ENCODE measurements at regions not wholly inside any gene's neighbourhood (a gene's known extent, or its start where the extent isn't known, plus 50 kb on each side); places are given as distances from the start of the nearest gene placed in this dataset.
A peak's percentile ranks its signal among the peaks of the same experiment; 100 is the strongest.

DNA sequence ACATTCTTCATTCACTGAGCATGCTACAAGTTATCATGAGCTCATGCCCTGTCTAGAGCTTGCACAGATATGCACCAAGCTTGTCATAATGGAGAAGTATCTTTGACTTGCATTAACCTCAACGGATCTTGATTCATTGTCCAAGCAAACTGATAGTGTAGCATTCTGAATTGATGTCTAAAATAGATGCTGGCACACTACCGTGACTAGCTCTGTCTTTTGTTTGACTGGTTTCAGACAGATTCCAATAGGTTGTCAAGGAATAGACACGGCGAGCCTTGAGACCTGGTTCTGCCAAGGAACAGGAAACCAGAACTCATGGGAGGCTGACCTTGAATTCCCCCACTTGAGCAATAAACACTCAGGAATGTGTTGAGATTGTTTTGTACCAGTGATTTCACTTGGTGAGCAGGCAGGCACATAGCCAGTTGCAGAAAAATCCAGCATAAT lies 1153.1 kb upstream of the GJE1 start:
- TF ChIP-seq, protein P1, sequence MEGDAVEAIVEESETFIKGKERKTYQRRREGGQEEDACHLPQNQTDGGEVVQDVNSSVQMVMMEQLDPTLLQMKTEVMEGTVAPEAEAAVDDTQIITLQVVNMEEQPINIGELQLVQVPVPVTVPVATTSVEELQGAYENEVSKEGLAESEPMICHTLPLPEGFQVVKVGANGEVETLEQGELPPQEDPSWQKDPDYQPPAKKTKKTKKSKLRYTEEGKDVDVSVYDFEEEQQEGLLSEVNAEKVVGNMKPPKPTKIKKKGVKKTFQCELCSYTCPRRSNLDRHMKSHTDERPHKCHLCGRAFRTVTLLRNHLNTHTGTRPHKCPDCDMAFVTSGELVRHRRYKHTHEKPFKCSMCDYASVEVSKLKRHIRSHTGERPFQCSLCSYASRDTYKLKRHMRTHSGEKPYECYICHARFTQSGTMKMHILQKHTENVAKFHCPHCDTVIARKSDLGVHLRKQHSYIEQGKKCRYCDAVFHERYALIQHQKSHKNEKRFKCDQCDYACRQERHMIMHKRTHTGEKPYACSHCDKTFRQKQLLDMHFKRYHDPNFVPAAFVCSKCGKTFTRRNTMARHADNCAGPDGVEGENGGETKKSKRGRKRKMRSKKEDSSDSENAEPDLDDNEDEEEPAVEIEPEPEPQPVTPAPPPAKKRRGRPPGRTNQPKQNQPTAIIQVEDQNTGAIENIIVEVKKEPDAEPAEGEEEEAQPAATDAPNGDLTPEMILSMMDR (IDR thresholded peaks at IDR 0.05) = no peak
- no peaks in the 10 kb centered on the region for H3K27me3 ChIP-seq
- no peaks in the 10 kb centered on the region for H3K9me3 ChIP-seq
- no peaks in the 10 kb centered on the region for H3K36me3 ChIP-seq
- H3K4me3 ChIP-seq = no peak overlapping the region
- peak; percentile 60 for DNase-seq (ENCODE audit: low spot score)
- peaks cover 0 to 19% of the 10 kb centered on the region in 2 donors for H3K4me1 ChIP-seq
- H3K27ac ChIP-seq = peak overlapping the region; percentile 49 to 73

DNA sequence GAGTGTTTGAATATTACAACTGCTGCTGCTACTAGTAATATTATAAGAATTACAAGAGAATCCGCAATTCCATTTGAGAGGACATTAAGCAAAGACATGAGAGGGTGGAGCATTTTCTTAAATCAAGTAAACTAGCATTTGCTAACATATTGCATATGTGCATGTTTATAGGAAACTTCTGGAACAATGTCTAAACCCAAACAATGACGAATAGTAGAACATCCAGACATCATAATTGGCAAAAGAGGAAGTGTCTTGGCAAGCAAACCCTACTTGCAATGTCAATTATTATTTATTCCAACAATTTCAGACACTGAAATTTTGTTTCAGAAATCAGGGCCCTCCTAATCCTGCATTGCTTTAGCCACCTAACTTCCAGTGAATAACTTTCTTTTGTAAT lies 1155.3 kb upstream of the GJE1 start:
- Histone ChIP-seq H3K9me3 (peaks cover 0 to 2% of the 10 kb centered on the region in 2 donors), H3K27me3 (no peaks in the 10 kb centered on the region), H3K27ac (no peak overlapping the region), H3K4me1 (peaks cover 0 to 19% of the 10 kb centered on the region in 2 donors), H3K36me3 (no peaks in the 10 kb centered on the region), H3K4me3 (no peak overlapping the region)
- TF ChIP-seq, protein P1 (IDR thresholded peaks at IDR 0.05) = no peak
- no peak for DNase-seq (ENCODE audit: low spot score)

DNA sequence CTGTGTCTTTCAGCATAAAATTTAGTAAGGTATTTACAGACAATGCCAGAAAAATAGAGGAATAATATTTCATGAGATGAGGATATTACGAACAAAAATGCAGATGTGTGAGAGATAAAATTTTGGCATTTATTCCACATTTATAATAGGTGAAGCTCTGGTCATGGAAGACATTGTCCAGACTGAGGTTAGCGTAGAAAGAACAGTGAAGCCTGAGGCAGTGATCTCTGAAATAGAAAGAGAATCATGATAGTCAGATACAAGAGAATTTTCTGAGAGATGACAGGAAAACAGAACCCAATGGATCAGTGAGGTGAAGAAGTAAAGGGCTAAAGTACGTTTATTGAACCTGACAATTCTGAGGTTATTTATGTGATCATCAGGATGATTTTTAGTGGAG lies 1155.9 kb upstream of the GJE1 start:
- TF ChIP-seq, protein P1 (IDR thresholded peaks at IDR 0.05) = no peak
- H3K36me3 ChIP-seq = no peaks in the 10 kb centered on the region
- H3K4me1 ChIP-seq = peaks cover 0 to 19% of the 10 kb centered on the region in 2 donors
- H3K4me3 ChIP-seq = no peak overlapping the region
- H3K9me3 ChIP-seq = peaks cover 0 to 5% of the 10 kb centered on the region in 2 donors
- H3K27ac ChIP-seq = no peak overlapping the region
- no peak for DNase-seq (ENCODE audit: low spot score)
- no peaks in the 10 kb centered on the region for H3K27me3 ChIP-seq

DNA sequence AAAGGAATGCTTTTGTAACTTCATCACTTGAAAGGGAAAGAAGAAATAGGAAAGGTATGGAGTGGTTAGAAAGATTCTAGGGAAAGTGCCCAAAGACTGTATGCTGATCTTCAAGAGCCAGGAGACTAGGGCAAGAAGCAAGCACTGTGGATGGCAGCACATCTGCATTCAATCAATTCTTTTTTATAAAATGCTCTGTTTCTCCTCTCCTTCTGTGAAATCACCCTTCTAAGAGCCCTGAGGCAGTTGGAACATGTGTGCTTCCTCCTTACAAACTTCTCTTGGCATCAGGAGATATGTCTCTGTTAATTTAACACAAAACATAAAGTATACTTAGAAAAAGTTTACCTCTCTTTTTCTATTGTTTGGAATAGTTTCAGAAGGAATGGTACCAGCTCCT lies 1162.2 kb upstream of the GJE1 start:
- DNase-seq (ENCODE audit: low spot score) = no peak
- H3K36me3 ChIP-seq = no peaks in the 10 kb centered on the region
- no peaks in the 10 kb centered on the region for H3K4me1 ChIP-seq
- no peak overlapping the region for H3K27ac ChIP-seq
- H3K4me3 ChIP-seq = no peak overlapping the region
- no peaks in the 10 kb centered on the region for H3K27me3 ChIP-seq
- peaks cover 0 to 5% of the 10 kb centered on the region in 2 donors for H3K9me3 ChIP-seq
- TF ChIP-seq, protein P1 (IDR thresholded peaks at IDR 0.05) = no peak

DNA sequence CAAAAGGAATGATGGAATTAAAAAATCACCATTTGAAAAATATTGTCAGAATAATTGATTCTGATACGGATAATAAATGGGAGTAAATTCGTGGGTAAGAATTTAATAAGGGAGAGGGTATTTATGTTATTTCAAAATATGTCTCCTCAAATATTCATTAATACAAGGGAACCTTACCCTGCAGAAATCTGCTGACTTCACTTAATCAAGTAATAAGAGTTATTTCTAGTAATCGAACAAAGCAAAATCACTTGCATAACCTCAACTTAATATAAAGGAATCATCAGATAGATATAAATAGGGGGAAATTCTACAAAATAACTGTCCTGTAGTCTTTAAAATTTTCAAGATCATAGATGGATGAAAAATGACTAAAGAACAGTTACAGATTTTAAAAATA lies 1164.7 kb upstream of the GJE1 start:
- Histone ChIP-seq H3K27ac (no peak overlapping the region), H3K27me3 (no peaks in the 10 kb centered on the region), H3K36me3 (no peaks in the 10 kb centered on the region), H3K9me3 (peaks cover 0 to 5% of the 10 kb centered on the region in 2 donors), H3K4me3 (no peak overlapping the region), H3K4me1 (no peaks in the 10 kb centered on the region)
- DNase-seq (ENCODE audit: low spot score) = no peak
- TF ChIP-seq, protein P1 (IDR thresholded peaks at IDR 0.05) = no peak

DNA sequence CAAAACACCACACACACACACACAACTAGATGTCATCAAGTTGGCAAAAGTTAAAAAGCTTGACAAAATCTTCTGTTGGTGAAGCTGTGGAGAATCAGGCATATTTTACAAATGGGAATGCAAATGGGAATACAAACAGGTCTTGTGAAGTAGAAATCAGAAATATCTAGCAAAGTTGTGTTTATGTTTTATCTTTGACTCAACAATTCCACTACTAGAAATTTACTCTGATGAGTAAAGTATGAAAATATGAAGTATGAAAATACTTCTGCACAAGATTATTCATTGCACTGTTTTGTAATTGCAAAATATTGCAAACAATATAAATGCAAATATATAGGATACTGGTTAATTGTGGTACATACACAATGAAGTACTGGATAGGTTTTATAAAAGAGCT lies 1166.0 kb upstream of the GJE1 start:
- H3K4me1 ChIP-seq = no peaks in the 10 kb centered on the region
- H3K4me3 ChIP-seq = no peak overlapping the region
- no peaks in the 10 kb centered on the region for H3K9me3 ChIP-seq
- no peaks in the 10 kb centered on the region for H3K27me3 ChIP-seq
- H3K36me3 ChIP-seq = no peaks in the 10 kb centered on the region
- TF ChIP-seq, protein P1 (IDR thresholded peaks at IDR 0.05) = no peak
- DNase-seq (ENCODE audit: low spot score) = no peak
- H3K27ac ChIP-seq = no peak overlapping the region

All from right atrium auricular region (tissue), 2 donors.